ENCODE measurements at regions not wholly inside any gene's neighbourhood (a gene's known extent, or its start where the extent isn't known, plus 50 kb on each side); places are given as distances from the start of the nearest gene placed in this dataset.

- TF ChIP-seq POLR2A (IDR thresholded peaks at IDR 0.05) (no peak), CTCF (IDR thresholded peaks at IDR 0.05) (no peak)
- H3K4me3 ChIP-seq, result no peak overlapping the region
- no peaks in the 10 kb centered on the region for H3K4me1 ChIP-seq
- no peaks in the 10 kb centered on the region for H3K27me3 ChIP-seq
- no peak for DNase-seq
- intact Hi-C loops (cut with DNase I), result no loop called here
- H3K36me3 ChIP-seq, result no peaks in the 10 kb centered on the region
- no peak overlapping the region for H3K27ac ChIP-seq
- 73 to 75% methylated on average over 7 of the region's 7 CpGs for WGBS, 2 donors
- peaks cover 0 to 5% (median 0%) of the 10 kb centered on the region in 3 donors for H3K9me3 ChIP-seq
These were observed 533.9 kb downstream of the IRX1 start for GRCh38 chr5:4129523-4129922.

GRCh38 chr5:4130819-4131218 lies 535.2 kb downstream of the IRX1 start:
- intact Hi-C loops (cut with DNase I), result no loop called here
- Histone ChIP-seq H3K36me3 (no peaks in the 10 kb centered on the region), H3K27ac (no peak overlapping the region), H3K27me3 (no peaks in the 10 kb centered on the region), H3K9me3 (peaks cover 0 to 5% (median 0%) of the 10 kb centered on the region in 3 donors), H3K4me3 (no peak overlapping the region), H3K4me1 (no peaks in the 10 kb centered on the region)
- DNase-seq, result no peak
- 51 to 68% methylated on average over 2 to 3 of the region's 3 CpGs for WGBS, 2 donors
- TF ChIP-seq CTCF (IDR thresholded peaks at IDR 0.05) (no peak), POLR2A (IDR thresholded peaks at IDR 0.05) (no peak)

GRCh38 chr5:4137781-4138180 lies 542.1 kb downstream of the IRX1 start:
- DNase-seq, result no peak
- no peaks in the 10 kb centered on the region for H3K4me1 ChIP-seq
- intact Hi-C loops (cut with DNase I), result no loop called here
- no peak for TF ChIP-seq POLR2A (IDR thresholded peaks at IDR 0.05)
- no peak for TF ChIP-seq CTCF (IDR thresholded peaks at IDR 0.05)
- no peak overlapping the region for H3K4me3 ChIP-seq
- WGBS, 2 donors, result 37 to 56% methylated on average over 7 of the region's 7 CpGs
- no peak overlapping the region for H3K27ac ChIP-seq
- no peaks in the 10 kb centered on the region for H3K27me3 ChIP-seq
- H3K9me3 ChIP-seq, result no peaks in the 10 kb centered on the region
- no peaks in the 10 kb centered on the region for H3K36me3 ChIP-seq

GRCh38 chr5:4142842-4143241 lies 547.2 kb downstream of the IRX1 start:
- Histone ChIP-seq H3K27me3 (no peaks in the 10 kb centered on the region), H3K9me3 (no peaks in the 10 kb centered on the region), H3K36me3 (no peaks in the 10 kb centered on the region), H3K4me1 (no peaks in the 10 kb centered on the region), H3K27ac (no peak overlapping the region), H3K4me3 (no peak overlapping the region)
- intact Hi-C loops (cut with DNase I), result no loop called here
- WGBS, 2 donors, result 58 to 61% methylated on average over 6 of the region's 6 CpGs
- TF ChIP-seq POLR2A (IDR thresholded peaks at IDR 0.05) (no peak), CTCF (IDR thresholded peaks at IDR 0.05) (no peak)
- no peak for DNase-seq

- WGBS, 2 donors, result 87 to 90% methylated on average over 16 to 22 of the region's 23 CpGs
- no peak overlapping the region for H3K27ac ChIP-seq
- intact Hi-C loops (cut with DNase I), result no loop called here
- H3K36me3 ChIP-seq, result no peaks in the 10 kb centered on the region
- DNase-seq, result no peak
- no peaks in the 10 kb centered on the region for H3K9me3 ChIP-seq
- no peaks in the 10 kb centered on the region for H3K27me3 ChIP-seq
- H3K4me1 ChIP-seq, result no peaks in the 10 kb centered on the region
- H3K4me3 ChIP-seq, result no peak overlapping the region
- TF ChIP-seq POLR2A (IDR thresholded peaks at IDR 0.05), result no peak
- no peak for TF ChIP-seq CTCF (IDR thresholded peaks at IDR 0.05)
These were observed 548.9 kb downstream of the IRX1 start for GRCh38 chr5:4144411-4145007.

Measured in esophagus squamous epithelium (tissue), 5 donors.